ENCODE measurements at regions not wholly inside any gene's neighbourhood (a gene's known extent, or its start where the extent isn't known, plus 50 kb on each side); places are given as distances from the start of the nearest gene placed in this dataset.

- no peak overlapping the region for H3K27ac ChIP-seq
- intact Hi-C loops (cut with DNase I), result no loop called here
- no peak for DNase-seq
- H3K4me1 ChIP-seq (replicated peaks in 1 of 2), result no peaks in the 10 kb centered on the region
- WGBS, 4 donors, result 35 to 79% (median 58%) methylated on average over 1 of the region's 1 CpG
- H3K36me3 ChIP-seq (replicated peaks in 1 of 2), result no peaks in the 10 kb centered on the region
- TF ChIP-seq POLR2A (IDR thresholded peaks at IDR 0.05), result no peak
- TF ChIP-seq CTCF (IDR thresholded peaks at IDR 0.05), result no peak
- no peak overlapping the region for H3K4me3 ChIP-seq
- H3K9me3 ChIP-seq (replicated peaks in 1 of 3), result no peaks in the 10 kb centered on the region
- no peaks in the 10 kb centered on the region for H3K27me3 ChIP-seq
These were observed 112.4 kb upstream of the ELOVL6 start for GRCh38 chr4:110310795-110311194.

DNA sequence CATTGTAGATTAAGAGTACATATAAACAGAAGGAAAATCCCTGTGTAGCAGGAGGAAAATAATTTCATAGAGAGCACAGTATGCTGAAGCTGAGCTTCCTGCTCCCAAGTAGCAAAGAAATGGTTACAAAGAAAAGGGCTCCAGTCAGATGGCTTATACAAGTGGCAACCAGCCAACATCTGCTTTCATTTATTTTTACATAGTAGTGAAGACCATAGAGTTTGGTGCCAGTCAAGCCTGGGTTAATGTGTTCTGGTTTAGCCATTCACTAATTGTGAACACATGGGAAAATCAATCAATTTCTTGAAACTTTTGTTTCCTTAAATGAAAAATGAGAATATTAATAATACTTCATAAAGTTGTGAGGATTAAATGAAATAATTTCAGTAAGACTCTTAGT lies 111.3 kb upstream of the ELOVL6 start:
- Histone ChIP-seq H3K4me1 (replicated peaks in 1 of 2) (no peaks in the 10 kb centered on the region), H3K4me3 (no peak overlapping the region), H3K9me3 (replicated peaks in 1 of 3) (no peaks in the 10 kb centered on the region), H3K27ac (no peak overlapping the region), H3K36me3 (replicated peaks in 1 of 2) (no peaks in the 10 kb centered on the region), H3K27me3 (no peaks in the 10 kb centered on the region)
- TF ChIP-seq POLR2A (IDR thresholded peaks at IDR 0.05) (no peak), CTCF (IDR thresholded peaks at IDR 0.05) (no peak)
- no peak for DNase-seq
- intact Hi-C loops (cut with DNase I), result no loop called here

- Histone ChIP-seq H3K36me3 (replicated peaks in 1 of 2) (no peaks in the 10 kb centered on the region), H3K9me3 (replicated peaks in 1 of 3) (no peaks in the 10 kb centered on the region), H3K4me3 (no peak overlapping the region), H3K4me1 (replicated peaks in 1 of 2) (no peaks in the 10 kb centered on the region), H3K27me3 (no peaks in the 10 kb centered on the region), H3K27ac (no peak overlapping the region)
- no peak for DNase-seq
- TF ChIP-seq CTCF (IDR thresholded peaks at IDR 0.05) (no peak), POLR2A (IDR thresholded peaks at IDR 0.05) (no peak)
- WGBS, 4 donors, result 29 to 47% (median 44%) methylated on average over 2 of the region's 2 CpGs
- intact Hi-C loops (cut with DNase I), result no loop called here
These were observed 107.9 kb upstream of the ELOVL6 start for GRCh38 chr4:110306303-110306702.

- WGBS, 4 donors, result 66 to 68% (median 67%) methylated on average over 4 of the region's 4 CpGs
- TF ChIP-seq POLR2A (IDR thresholded peaks at IDR 0.05) (no peak), CTCF (IDR thresholded peaks at IDR 0.05) (no peak)
These were observed 107.0 kb upstream of the ELOVL6 start for GRCh38 chr4:110305455-110305854.

More at GRCh38 chr4:110305455-110305854, 107.0 kb upstream of the ELOVL6 start:
- Histone ChIP-seq H3K4me1 (replicated peaks in 1 of 2) (no peaks in the 10 kb centered on the region), H3K9me3 (replicated peaks in 1 of 3) (no peaks in the 10 kb centered on the region), H3K27ac (no peak overlapping the region), H3K4me3 (no peak overlapping the region), H3K27me3 (no peaks in the 10 kb centered on the region), H3K36me3 (replicated peaks in 1 of 2) (no peaks in the 10 kb centered on the region)
- intact Hi-C loops (cut with DNase I), result no loop called here
- DNase-seq, result no peak
